SK-N-MC (cell line): ENCODE measurements at regions not wholly inside any gene's neighbourhood (a gene's known extent, or its start where the extent isn't known, plus 50 kb on each side); places are given as distances from the start of the nearest gene placed in this dataset.

ENCODE experiments used
- FOXP2 ChIP-seq: optimal IDR thresholded peaks from 2 replicates; pipeline ENCODE3; 2011; ENCODE audit warnings: mild to moderate bottlenecking, moderate library complexity; ENCODE audit not compliant: insufficient read depth; ENCODE audit errors: extremely low read length, control extremely low read depth
- POLR2AphosphoS5 ChIP-seq: IDR thresholded peaks from 2 replicates; pipeline ENCODE4 v1.6.1; 2012; ENCODE audit warnings: mild to moderate bottlenecking, low read depth, low read length, borderline replicate concordance

GRCh38 chr10:10538326-10538725, 479.3 kb upstream of the CELF2 start:
- no peak for TF ChIP-seq POLR2AphosphoS5
- TF ChIP-seq FOXP2: no peak
